Ishikawa (cell line): ENCODE measurements at regions not wholly inside any gene's neighbourhood (a gene's known extent, or its start where the extent isn't known, plus 50 kb on each side); places are given as distances from the start of the nearest gene placed in this dataset.
A peak's percentile ranks its signal among the peaks of the same experiment; 100 is the strongest.

Experiments
- CEBPB ChIP-seq: IDR thresholded peaks from 2 replicates; pipeline ENCODE4 v1.6.1; 2012
- CREB1 ChIP-seq: IDR thresholded peaks from 2 replicates; pipeline ENCODE4 v1.6.1; 2012; ENCODE audit warnings: low read depth
- EGR1 ChIP-seq: IDR thresholded peaks from 2 replicates; pipeline ENCODE4 v1.6.1; 2012
- EP300 ChIP-seq: IDR thresholded peaks from 2 replicates; pipeline ENCODE4 v1.6.1; 2012; ENCODE audit warnings: borderline replicate concordance
- FOXM1 ChIP-seq: IDR thresholded peaks from 2 replicates; pipeline ENCODE4 v1.6.1; 2012; ENCODE audit warnings: low read depth, borderline replicate concordance
- MAX ChIP-seq: IDR thresholded peaks from 2 replicates; pipeline ENCODE4 v1.6.1; 2012
- NFIC ChIP-seq: IDR thresholded peaks from 2 replicates; pipeline ENCODE4 v1.6.1; 2012
- RAD21 ChIP-seq: IDR thresholded peaks from 2 replicates; pipeline ENCODE4 v1.6.1; 2012; ENCODE audit warnings: low read depth
- TAF1 ChIP-seq: IDR thresholded peaks from 2 replicates; pipeline ENCODE4 v1.6.1; 2012; ENCODE audit warnings: low read depth, mild to moderate bottlenecking
- TCF12 ChIP-seq: IDR thresholded peaks from 2 replicates; pipeline ENCODE4 v1.6.1; 2012; ENCODE audit warnings: low read depth
- TEAD4 ChIP-seq: IDR thresholded peaks from 2 replicates; pipeline ENCODE4 v1.6.1; 2012
- YY1 ChIP-seq: IDR thresholded peaks from 2 replicates; pipeline ENCODE4 v1.6.1; 2012; ENCODE audit warnings: low read depth
- ZBTB7A ChIP-seq: IDR thresholded peaks from 2 replicates; pipeline ENCODE4 v1.6.1; 2012; ENCODE audit warnings: low read depth
- TF ChIP-seq, protein P1 (sequence below): IDR thresholded peaks from 2 replicates; pipeline ENCODE4 v1.6.1; 2012; ENCODE audit warnings: low read depth, mild to moderate bottlenecking
- TF ChIP-seq, protein P2 (sequence below): IDR thresholded peaks from 2 replicates; pipeline ENCODE4 v1.6.1; 2012

DNA sequence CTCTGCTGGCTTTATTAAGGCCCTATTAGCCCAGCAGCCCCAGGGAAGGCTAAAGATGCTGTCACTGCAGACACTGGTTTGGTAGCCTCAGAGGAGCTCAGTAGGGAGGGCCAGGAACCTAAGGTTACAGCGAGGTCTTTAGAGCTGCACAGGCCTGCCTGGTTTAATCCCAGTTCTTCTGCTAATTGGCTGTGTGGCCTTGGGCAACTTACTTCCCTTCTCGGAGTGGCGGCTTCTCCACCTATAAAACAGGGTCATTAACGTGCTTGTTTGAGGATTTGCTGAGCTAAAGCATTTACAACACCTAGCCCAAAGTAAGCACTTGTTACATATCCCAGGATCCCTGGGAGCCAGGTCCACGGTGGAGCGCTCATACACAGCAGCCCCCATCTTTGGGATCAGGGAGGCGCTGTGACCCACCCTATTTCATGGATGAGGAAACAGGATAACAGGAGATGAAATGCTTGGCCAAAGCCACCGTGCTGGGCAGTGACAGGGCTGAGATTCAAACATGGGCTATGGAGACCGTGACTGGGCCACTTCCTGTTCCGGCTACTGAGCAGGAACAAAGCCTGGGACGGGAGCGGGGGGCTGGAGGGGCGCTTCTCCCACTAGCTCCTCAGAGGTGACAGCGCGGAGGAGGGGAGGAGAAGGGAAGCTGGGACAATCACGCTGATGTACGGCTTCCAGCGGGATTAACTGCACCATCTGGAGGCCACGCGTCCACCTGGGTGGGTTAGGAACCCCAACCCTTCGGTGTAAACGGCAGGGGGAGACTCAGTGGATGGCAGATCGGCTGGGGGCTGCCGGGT lies 61.5 kb downstream of the IGLL1 start:
- TF ChIP-seq NFIC, result peak; percentile 69
- TF ChIP-seq YY1, result no peak
- TF ChIP-seq ZBTB7A, result peak; percentile 90
- 0 out of 2 replicates have a peak, but pooled peaks have one; percentile 25 for TF ChIP-seq MAX
- TF ChIP-seq, protein P1, sequence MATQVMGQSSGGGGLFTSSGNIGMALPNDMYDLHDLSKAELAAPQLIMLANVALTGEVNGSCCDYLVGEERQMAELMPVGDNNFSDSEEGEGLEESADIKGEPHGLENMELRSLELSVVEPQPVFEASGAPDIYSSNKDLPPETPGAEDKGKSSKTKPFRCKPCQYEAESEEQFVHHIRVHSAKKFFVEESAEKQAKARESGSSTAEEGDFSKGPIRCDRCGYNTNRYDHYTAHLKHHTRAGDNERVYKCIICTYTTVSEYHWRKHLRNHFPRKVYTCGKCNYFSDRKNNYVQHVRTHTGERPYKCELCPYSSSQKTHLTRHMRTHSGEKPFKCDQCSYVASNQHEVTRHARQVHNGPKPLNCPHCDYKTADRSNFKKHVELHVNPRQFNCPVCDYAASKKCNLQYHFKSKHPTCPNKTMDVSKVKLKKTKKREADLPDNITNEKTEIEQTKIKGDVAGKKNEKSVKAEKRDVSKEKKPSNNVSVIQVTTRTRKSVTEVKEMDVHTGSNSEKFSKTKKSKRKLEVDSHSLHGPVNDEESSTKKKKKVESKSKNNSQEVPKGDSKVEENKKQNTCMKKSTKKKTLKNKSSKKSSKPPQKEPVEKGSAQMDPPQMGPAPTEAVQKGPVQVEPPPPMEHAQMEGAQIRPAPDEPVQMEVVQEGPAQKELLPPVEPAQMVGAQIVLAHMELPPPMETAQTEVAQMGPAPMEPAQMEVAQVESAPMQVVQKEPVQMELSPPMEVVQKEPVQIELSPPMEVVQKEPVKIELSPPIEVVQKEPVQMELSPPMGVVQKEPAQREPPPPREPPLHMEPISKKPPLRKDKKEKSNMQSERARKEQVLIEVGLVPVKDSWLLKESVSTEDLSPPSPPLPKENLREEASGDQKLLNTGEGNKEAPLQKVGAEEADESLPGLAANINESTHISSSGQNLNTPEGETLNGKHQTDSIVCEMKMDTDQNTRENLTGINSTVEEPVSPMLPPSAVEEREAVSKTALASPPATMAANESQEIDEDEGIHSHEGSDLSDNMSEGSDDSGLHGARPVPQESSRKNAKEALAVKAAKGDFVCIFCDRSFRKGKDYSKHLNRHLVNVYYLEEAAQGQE, result no peak
- no peak for TF ChIP-seq CREB1
- peak; percentile 70 for TF ChIP-seq EP300

DNA sequence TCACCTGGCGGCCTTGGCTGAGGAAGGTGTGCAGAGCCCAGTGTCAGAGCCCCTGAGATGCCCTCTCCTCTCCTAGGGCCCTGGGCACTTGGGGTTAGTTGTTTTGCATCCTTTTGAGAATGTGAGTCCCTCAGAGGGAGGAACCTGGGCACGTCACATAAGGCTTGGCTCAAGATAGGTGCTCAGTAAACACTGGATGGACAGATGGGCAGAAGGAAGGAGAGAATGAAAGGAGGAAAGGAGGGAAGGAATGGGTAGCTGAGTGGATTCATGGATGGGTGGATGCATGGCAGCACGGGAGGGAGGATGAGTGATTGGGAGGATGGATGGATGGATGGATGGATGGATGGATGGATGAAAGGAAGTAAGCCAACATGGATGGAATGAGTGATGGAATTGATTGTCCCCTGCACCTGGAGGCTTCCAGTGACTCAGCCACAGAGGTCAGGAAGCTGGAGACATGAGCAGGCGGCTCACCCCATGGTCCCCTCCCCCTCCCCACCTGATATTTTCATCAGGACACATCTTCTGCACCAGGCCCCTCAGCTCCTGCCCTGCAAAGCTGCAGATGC lies 62.2 kb downstream of the IGLL1 start:
- no peak for TF ChIP-seq TCF12
- no peak for TF ChIP-seq EGR1
- no peak for TF ChIP-seq CEBPB
- TF ChIP-seq TEAD4, result no peak
- TF ChIP-seq, protein P1, result no peak
- no peak for TF ChIP-seq CREB1
- no peak for TF ChIP-seq TAF1
- no peak for TF ChIP-seq NFIC
- no peak for TF ChIP-seq EP300
- no peak for TF ChIP-seq MAX
- TF ChIP-seq, protein P2, sequence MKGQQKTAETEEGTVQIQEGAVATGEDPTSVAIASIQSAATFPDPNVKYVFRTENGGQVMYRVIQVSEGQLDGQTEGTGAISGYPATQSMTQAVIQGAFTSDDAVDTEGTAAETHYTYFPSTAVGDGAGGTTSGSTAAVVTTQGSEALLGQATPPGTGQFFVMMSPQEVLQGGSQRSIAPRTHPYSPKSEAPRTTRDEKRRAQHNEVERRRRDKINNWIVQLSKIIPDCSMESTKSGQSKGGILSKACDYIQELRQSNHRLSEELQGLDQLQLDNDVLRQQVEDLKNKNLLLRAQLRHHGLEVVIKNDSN, result no peak
- no peak for TF ChIP-seq YY1
- TF ChIP-seq FOXM1, result no peak
- no peak for TF ChIP-seq ZBTB7A
- TF ChIP-seq RAD21, result no peak

GRCh38 chr22:23516304-23516703 lies 63.8 kb downstream of the IGLL1 start:
- TF ChIP-seq, protein P2, result no peak
- TF ChIP-seq YY1 (no peak), TAF1 (no peak), CEBPB (no peak), EGR1 (no peak), MAX (no peak), NFIC (no peak), TCF12 (no peak), TEAD4 (no peak)
- TF ChIP-seq, protein P1, result no peak

GRCh38 chr22:23514322-23515038 lies 65.6 kb downstream of the IGLL1 start:
- TF ChIP-seq, protein P1, result no peak
- TF ChIP-seq NFIC (no peak), TAF1 (no peak), ZBTB7A (no peak), CREB1 (no peak), TCF12 (no peak)
